Panc1 (cell line): ENCODE measurements at regions not wholly inside any gene's neighbourhood (a gene's known extent, or its start where the extent isn't known, plus 50 kb on each side); places are given as distances from the start of the nearest gene placed in this dataset.

Experiments used
- ATAC-seq: fragments of 200-7000 bp; cut with Tn5 transposase; 2 replicates; pipeline ENCODE4 v1.9.1; 2020; ENCODE audit warnings: mild to moderate bottlenecking, moderate library complexity
- BruUV-seq: library from RNA; stranded (reverse); fragments of 400-500 nt; replicated peaks from 2 replicates; lab custom pipeline; 2021; lab: Mats Ljungman, UMichigan
- CTCF ChIA-PET: fragments of 300-600 bp; sonication (Branson Sonifier 250); formaldehyde crosslinking; loops from one replicate; lab custom pipeline; 2022; ENCODE audit warnings: antibody characterized with exemption; lab: Charles Lee
- POLR2A ChIA-PET: fragments of 300-600 bp; sonication (Branson Sonifier 250); formaldehyde crosslinking; loops from one replicate; lab custom pipeline; 2022; ENCODE audit warnings: antibody characterized with exemption; lab: Charles Lee
- DNase-seq: peaks from one replicate; pipeline ENCODE4 v3.0.0-alpha.2; 2010; ENCODE audit warnings: low read depth, low spot score
- H3K27ac ChIP-seq: 2 replicates; pipeline ENCODE4 v1.5.1; 2011; ENCODE audit warnings: mild to moderate bottlenecking, low read length, inconsistent platforms
- H3K27me3 ChIP-seq: fragments of 200-500 bp; sonication (Bioruptor generic); 2 replicates; pipeline ENCODE4 v1.6.0; 2014; ENCODE audit warnings: low read length, inconsistent platforms; ENCODE audit not compliant: control insufficient read depth, insufficient read depth
- H3K36me3 ChIP-seq: fragments of 200-500 bp; sonication (Bioruptor generic); 2 replicates; pipeline ENCODE4 v1.5.1; 2014; ENCODE audit warnings: inconsistent platforms, mild to moderate bottlenecking, low read length, moderate library complexity; ENCODE audit not compliant: control insufficient read depth, insufficient read depth
- H3K4me1 ChIP-seq: 2 replicates; pipeline ENCODE4 v1.5.1; 2011; ENCODE audit warnings: inconsistent platforms, mild to moderate bottlenecking, low read length, moderate library complexity; ENCODE audit not compliant: control insufficient read depth, insufficient read depth
- H3K4me3 ChIP-seq, 2 experiments: 2 replicates each; pipeline ENCODE4 v1.5.1; 2011 to 2012; ENCODE audit warnings: low read depth in 2 of 2, low read length in 2 of 2, mild to moderate bottlenecking in 2 of 2, inconsistent platforms in 1 of 2, moderate library complexity in 1 of 2
- H3K9me3 ChIP-seq: fragments of 200-500 bp; sonication (Bioruptor generic); 2 replicates; pipeline ENCODE4 v1.5.1; 2014; ENCODE audit warnings: low read depth, mild to moderate bottlenecking, inconsistent platforms, low read length, moderate library complexity; ENCODE audit not compliant: control insufficient read depth, insufficient read depth
- CTCF ChIP-seq: fragments of 450-650 bp; IDR thresholded peaks from 2 replicates; pipeline ENCODE4 v1.5.1; 2017; ENCODE audit warnings: mild to moderate bottlenecking
- POLR2AphosphoS5 ChIP-seq: IDR thresholded peaks from 2 replicates; pipeline ENCODE4 v1.6.1; 2012; ENCODE audit warnings: mild to moderate bottlenecking, low read depth, low read length, moderate library complexity
- REST ChIP-seq, 2 experiments: IDR thresholded peaks; 2 replicates each; pipeline ENCODE4 v1.6.1; 2011 to 2012; ENCODE audit warnings: low read depth in 2 of 2, control low read depth in 1 of 2, low read length in 1 of 2, mild to moderate bottlenecking in 1 of 2, moderate library complexity in 1 of 2; ENCODE audit not compliant: insufficient read depth in 1 of 2
- SIN3A ChIP-seq: IDR thresholded peaks from 2 replicates; pipeline ENCODE4 v1.6.1; 2012; ENCODE audit warnings: low read depth, mild to moderate bottlenecking, low read length, moderate library complexity, borderline replicate concordance; ENCODE audit not compliant: insufficient read depth
- TCF7L2 ChIP-seq: IDR thresholded peaks from 2 replicates; pipeline ENCODE4 v1.6.1; 2011; ENCODE audit warnings: mild to moderate bottlenecking, low read depth, low read length, inconsistent platforms
- in situ Hi-C: cut with HindIII; loops from 2 replicates; pipeline ENCODE4 v1.10.0; 2016; ENCODE audit warnings: low sequenced_read_pairs, low pct_unique_long_range_greater_than_20kb
- intact Hi-C: fragments of 100-400 bp; cut with micrococcal nuclease; formaldehyde crosslinking; loops from one replicate; pipeline ENCODE4 v1.10.0; 2022; ENCODE audit not compliant: unreplicated experiment

- no peaks in the 10 kb centered on the region for H3K27me3 ChIP-seq
- H3K36me3 ChIP-seq, result no peaks in the 10 kb centered on the region
- no peak for TF ChIP-seq TCF7L2
- TF ChIP-seq SIN3A, result no peak
- no peak for TF ChIP-seq REST (IDR thresholded peaks at IDR 0.05; ENCODE audit: insufficient read depth in 1 of 2, low read depth in 2 of 2, low read length in 1 of 2)
- no peaks in the 10 kb centered on the region for H3K9me3 ChIP-seq
- H3K4me1 ChIP-seq, result no peaks in the 10 kb centered on the region
- in situ Hi-C loops, result no loop called here
- ATAC-seq, result no peak
- no peak overlapping the region for H3K4me3 ChIP-seq
- intact Hi-C loops, result no loop called here
- BruUV-seq, result no TSS peak
- DNase-seq, result no peak
- ChIA-PET POLR2A (no interaction called here), CTCF (no interaction called here)
- H3K27ac ChIP-seq, result no peak overlapping the region
Observed at GRCh38 chr6:48567016-48567415, 456.0 kb upstream of the PTCHD4 start.

GRCh38 chr6:48564036-48564820 lies 453.2 kb upstream of the PTCHD4 start:
- no peak overlapping the region for H3K4me3 ChIP-seq
- ATAC-seq (no peak), DNase-seq (no peak)
- ChIA-PET CTCF (no interaction called here), POLR2A (interaction anchor here (0.7 kb wide), 1 partner anchor 443 kb away, joined by 5 read pairs; no protein-coding TSS in a partner anchor)
- H3K4me1 ChIP-seq, result no peaks in the 10 kb centered on the region
- BruUV-seq, result no TSS peak
- TF ChIP-seq REST (IDR thresholded peaks at IDR 0.05; ENCODE audit: insufficient read depth in 1 of 2, low read depth in 2 of 2, low read length in 1 of 2) (no peak), TCF7L2 (no peak), SIN3A (no peak), POLR2AphosphoS5 (no peak), CTCF (no peak)
- H3K27ac ChIP-seq, result no peak overlapping the region
- H3K27me3 ChIP-seq, result no peaks in the 10 kb centered on the region
- in situ Hi-C loops, result no loop called here
- H3K36me3 ChIP-seq, result no peaks in the 10 kb centered on the region
- intact Hi-C loops, result no loop called here
- H3K9me3 ChIP-seq, result no peaks in the 10 kb centered on the region
